Skin epidermis (tissue), 12 donors: ENCODE measurements at regions not wholly inside any gene's neighbourhood (a gene's known extent, or its start where the extent isn't known, plus 50 kb on each side); places are given as distances from the start of the nearest gene placed in this dataset.

ENCODE experiments used
- H3K27ac ChIP-seq, 21 experiments: fragments of 200-600 bp; sonication (generic) in 11 of 21; one replicate each; pipeline ENCODE4 v1.5.0; 2020; ENCODE audit warnings: mild to moderate bottlenecking in 3 of 21, inconsistent platforms in 2 of 21, moderate library complexity in 2 of 21
- H3K4me3 ChIP-seq, 7 experiments: fragments of 200-600 bp; sonication (generic) in 2 of 7; one replicate each; pipeline ENCODE4 v1.5.0; 2020; ENCODE audit warnings: inconsistent platforms in 2 of 7, mild to moderate bottlenecking in 2 of 7, moderate library complexity in 1 of 7

DNA sequence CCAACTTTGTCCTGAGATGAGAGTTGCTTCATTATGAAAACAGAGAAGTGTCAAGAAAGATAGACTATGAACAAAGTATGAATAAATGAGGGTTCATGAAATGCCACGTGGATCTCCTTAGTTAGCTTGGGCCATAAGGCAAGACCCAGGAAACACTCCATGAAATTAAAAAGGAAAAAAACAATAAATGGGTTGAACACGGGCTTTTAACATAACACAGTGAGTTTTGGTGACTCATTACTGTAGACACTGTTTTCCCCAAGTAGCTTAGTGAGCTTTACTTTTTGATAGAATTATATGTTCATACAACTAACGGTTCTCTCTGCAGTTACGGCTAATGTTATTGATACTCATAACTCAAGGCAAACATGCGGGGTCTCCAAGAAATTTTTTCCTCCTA, 265.0 kb downstream of the DHX15 start:
- Histone ChIP-seq H3K27ac (no peak overlapping the region), H3K4me3 (no peak overlapping the region)

DNA sequence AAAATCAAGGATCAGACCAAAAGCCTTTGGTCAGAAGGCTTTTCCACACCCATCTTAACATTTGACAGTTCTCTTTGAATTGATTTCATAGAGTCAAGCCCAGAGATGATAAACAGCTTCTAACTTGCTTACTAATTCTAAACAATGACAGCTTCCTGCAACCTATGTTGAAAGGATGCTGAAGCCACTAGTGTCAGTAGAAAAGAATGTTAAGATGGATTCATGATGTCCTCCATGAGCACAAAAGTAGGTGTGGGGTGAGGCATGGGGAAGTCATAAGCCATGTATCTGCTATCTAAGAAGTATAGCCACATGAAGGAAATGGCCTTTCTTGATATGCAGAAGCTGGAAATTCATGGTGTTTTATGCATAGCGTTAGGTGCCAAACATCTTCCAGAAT, 269.3 kb downstream of the DHX15 start:
- Histone ChIP-seq H3K4me3 (no peak overlapping the region), H3K27ac (no peak overlapping the region)

DNA sequence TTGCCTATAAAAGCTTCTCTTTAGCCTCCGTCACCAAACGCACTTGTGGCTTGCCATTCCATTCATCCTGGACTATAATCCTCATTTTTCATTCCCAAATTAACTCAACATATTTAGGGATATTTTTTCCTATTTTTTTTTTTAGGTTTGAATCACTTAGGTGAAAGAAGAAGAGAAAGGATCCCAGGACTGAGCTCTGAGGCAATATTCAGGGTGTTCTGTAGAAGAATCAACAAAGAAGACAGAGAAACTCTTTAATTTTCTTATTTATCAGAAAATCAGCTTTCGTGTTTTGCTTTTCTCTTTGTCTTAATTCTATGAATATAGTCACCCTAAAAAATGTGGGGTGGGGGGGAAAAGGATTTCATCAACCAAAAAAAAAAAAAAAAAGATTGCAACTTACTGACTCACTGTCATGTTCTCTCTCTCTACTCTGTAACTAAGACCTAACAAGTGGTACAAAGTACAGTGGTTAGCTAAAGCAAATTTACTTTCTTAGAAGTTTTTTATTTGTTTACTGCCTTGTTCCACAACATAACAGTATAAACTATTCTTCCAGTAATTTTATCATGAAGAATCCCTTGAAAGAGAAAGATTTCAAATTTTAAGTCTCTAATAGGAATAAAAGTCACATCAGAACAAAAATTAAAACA, 272.0 kb downstream of the DHX15 start:
- no peak overlapping the region for H3K27ac ChIP-seq
- no peak overlapping the region for H3K4me3 ChIP-seq

DNA sequence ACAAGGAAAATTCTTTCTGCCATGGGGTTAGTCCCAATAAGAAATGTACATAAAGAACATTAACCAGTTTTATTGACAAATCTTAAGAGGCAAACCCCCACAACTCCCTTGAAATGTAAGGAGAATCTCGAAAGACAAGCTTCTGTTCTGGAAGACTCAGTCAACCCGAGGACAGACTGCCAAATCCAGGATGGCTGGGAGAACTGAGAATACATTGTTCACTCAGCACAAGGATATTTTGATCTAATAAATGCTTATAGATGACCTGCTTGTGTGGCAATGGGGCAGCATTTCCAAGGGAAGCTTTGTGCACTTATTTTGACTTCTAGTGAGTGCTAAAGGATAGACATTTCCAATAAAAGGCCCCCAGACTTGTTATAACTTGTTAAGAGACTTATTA, 280.4 kb downstream of the DHX15 start:
- no peak overlapping the region for H3K4me3 ChIP-seq
- H3K27ac ChIP-seq: no peak overlapping the region

DNA sequence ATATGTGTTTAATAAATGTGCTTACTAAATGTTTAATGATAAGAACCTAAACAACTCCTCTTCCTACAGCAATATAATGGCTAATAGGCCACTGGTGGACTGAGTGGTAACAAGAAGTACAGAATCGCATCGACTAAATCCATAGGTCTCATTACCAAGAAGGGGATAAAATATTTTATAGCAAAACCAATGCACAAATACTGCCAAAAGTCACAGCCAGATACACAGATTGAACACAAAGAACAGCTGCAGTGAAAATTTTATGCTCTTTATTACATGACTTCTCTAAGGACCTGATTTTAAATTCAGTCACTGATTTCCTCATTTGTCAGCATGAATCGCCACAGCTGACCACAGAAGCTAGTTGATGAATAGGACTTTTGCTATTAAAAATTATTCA, 285.4 kb downstream of the DHX15 start:
- Histone ChIP-seq H3K4me3 (no peak overlapping the region), H3K27ac (no peak overlapping the region)

DNA sequence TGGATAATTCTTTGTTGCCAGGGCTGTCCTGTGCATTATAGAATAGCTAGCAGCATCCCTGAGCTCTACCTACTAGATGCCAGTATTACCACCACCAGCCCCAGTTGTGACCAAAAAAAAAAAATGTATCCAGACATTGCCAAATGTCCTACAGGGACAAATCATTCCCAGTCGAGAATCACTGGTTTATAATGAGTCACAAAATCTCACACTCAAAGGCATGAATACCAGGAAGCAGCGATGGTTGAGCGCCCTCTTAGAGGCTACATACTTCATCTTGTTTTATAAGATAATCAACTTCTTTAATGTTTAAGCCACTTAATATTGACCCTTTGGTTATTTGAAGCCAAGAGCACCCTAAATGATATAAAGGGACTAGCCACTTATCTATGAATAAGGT, 297.3 kb downstream of the DHX15 start:
- H3K4me3 ChIP-seq: no peak overlapping the region

DNA sequence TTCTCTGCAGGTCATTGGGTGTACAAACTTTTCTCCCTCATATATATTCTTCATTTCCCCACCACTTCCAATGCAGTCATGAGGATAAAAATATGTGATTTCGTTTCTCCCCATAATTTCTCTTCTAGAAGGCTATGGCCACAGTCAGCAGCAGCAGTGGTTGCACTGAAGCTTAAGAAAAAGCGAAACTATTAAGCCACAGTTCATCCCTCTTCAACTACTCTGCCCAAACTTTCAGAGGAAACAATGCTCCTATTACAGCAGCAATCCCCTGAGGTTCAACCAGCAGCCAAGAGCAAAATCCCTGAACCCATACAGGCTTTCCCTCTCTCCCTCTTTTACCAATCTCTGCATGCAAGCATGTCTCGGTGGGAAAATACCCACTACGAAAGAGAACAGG, 298.6 kb downstream of the DHX15 start:
- Histone ChIP-seq H3K4me3 (no peak overlapping the region), H3K27ac (no peak overlapping the region)

More for the DNA sequence above, 297.3 kb downstream of the DHX15 start:
- H3K27ac ChIP-seq: no peak overlapping the region

DNA sequence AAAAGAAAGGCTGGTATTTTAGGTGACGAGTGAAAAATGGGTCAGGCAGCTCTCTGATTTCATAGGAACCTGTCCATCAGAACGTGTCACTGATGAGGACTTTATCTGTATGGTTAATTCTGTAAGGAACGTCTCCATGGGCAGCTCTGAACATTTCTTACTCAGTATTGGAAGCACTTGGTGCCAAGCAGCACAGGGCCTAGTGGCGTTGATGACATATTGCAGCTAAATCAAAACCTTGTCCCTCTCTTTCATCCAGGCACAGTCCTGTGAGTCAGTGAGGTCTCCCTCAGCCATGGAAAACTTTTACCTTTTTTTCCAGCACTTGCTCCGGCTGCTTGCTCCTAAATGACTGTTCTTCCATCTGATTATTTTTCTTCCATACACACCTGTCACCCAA, 301.9 kb downstream of the DHX15 start:
- Histone ChIP-seq H3K27ac (no peak overlapping the region), H3K4me3 (no peak overlapping the region)

DNA sequence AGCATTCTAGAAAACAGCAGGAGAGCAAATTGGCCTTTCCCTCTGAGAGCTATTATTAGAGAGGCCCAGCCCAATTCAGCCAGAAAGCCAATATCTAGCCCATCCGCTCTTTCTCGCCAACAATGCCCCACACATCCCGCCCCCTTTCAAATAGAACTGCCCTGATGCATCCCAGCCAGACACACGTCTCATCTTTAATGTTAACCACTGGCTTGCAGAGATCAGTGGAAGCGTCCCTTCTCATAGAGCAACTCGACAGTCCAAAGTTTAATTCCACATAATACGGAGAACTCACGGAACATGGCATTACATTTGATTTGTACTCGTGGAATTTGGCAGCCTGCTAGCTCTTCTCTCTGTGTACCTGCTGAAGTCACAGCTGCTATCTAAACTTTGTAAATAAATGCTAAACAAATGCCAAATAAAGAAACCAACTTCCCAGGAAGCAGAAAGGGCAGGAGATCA, 304.4 kb downstream of the DHX15 start:
- Histone ChIP-seq H3K4me3 (no peak overlapping the region), H3K27ac (no peak overlapping the region)

DNA sequence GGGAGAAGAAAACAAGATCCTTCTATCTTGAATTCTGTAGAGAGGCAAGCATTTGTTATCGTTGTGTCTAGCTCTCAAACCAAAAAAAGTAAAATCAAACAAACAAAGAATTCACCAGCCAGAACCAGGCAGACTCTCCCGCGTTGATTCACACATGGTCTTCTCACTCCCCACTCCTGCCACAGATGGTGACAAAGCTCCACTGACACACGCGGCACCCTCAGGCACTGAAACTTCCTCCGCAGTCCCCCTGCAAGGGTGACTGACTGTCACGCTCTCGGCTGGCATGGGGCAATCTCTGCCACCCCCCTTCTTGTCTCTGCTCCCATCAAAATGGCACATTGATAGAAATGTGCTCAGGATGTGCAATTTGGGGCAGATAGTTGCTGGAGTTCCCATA, 304.9 kb downstream of the DHX15 start:
- Histone ChIP-seq H3K4me3 (no peak overlapping the region), H3K27ac (no peak overlapping the region)

DNA sequence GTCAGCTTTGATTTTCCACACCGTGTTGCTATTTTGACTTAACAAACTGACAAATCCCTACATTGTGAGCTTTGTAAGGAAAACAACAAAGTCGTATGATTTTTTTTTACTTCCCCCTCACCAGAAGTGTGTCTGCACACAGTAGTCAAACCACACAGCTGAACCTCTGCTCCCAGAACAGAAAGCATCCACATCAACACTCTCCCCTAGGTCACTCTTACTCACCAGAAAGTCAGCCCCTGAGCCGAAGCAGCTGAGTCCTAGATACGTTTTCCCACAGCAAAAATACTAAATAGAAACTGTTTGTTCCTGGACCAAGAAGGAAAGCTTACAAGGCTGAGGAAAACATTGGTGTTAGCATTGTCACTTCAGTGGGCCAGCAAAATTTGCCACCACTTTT, 305.7 kb downstream of the DHX15 start:
- Histone ChIP-seq H3K27ac (no peak overlapping the region), H3K4me3 (no peak overlapping the region)

DNA sequence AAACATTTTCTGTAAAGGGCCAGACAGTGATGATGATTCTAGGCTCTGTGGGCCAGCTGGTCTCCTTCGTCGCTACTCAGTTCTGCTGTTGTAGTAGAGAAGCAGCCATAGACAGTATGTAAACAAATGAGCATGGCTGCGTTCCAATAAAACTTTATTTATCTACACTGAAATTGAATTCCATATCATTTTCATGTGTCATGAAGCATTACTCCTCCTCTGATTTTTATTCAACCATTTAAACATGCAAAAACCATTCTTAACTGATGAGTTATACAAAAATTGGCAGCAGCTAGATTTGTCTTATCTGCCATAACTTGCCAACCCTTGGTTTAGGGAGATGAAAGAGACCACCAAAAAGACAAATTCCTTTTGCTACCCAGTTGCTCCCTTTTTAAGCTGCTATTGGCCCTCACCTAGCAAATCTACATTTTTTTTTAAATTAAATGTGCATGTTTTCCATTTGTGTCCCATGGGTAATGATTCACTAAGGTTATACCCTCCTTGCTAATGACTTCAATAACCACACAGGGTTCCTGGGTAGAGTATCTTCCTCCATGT, 309.9 kb downstream of the DHX15 start:
- no peak overlapping the region for H3K27ac ChIP-seq
- H3K4me3 ChIP-seq: no peak overlapping the region

DNA sequence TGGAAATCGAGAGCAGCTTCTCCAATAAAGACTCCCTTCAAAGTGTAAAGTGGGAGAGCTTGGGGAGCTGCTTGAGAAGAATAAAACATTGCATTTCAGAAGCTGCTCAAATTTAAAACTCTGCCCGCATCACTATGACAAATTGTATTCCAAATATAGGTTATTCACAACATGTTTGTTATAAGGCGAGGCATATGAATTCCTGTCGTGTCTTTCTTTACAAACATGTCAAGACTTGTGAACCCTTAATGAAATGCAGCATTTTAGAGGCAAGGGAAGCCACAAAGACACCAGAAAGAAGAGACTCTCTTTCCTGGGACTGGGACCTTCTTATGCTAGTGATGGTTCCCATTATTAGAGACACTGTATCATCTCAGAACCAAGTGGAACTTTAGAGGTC, 311.2 kb downstream of the DHX15 start:
- Histone ChIP-seq H3K4me3 (no peak overlapping the region), H3K27ac (no peak overlapping the region)

DNA sequence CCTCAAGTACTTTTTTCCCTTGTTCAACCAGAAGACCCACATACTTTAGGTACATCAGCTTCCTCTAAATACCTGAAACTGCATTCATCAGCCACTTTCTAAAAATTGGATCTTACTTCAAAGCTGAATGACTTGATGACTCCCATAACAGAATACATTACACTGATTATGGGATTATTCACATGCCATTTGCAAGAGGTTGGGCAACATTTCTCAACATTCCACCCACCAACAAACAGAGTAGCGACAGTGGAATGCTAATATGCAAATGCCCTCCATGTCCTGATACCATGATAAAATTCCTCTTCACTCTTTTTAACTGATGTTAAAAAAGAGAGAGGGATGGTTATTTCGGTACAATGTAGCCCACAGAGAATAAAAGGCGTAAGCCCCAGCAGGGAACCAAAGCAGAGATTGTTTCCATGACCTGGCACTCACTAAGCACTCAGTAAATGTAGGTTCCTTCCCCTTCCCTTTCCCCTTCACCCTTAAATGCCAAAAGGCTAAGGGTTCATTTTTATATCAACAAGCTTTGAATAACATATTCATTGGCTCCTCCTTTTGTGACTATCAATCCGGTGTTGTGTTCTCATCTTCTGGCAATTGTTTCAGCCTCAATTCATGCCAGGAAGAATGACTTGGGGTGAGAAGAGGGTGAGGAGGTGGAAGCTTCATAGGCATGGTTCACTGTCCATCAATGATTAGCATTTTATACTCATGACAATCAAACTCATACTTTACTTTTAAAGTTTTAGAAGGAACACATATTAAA, 317.2 kb downstream of the DHX15 start:
- H3K27ac ChIP-seq: no peak overlapping the region
- no peak overlapping the region for H3K4me3 ChIP-seq

DNA sequence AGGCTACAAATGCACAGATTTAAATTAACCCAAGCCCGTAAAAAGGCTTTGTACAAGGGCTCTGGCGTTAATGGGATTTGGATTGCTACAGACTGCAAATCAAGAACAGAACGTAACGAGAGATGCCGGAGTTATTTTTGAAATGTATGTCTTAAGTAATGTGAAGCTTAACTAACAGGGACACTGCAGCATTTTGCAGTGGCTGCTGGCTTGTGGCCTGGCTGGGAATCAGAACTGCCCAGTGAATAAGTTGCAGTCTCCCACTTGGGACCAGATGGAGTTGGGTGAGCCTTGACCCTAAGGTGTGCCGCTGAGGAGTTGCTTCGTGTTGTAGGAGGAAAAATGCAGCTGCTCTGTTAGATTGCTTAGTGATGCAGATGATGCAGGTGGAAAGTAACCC, 318.4 kb downstream of the DHX15 start:
- Histone ChIP-seq H3K4me3 (no peak overlapping the region), H3K27ac (no peak overlapping the region)

DNA sequence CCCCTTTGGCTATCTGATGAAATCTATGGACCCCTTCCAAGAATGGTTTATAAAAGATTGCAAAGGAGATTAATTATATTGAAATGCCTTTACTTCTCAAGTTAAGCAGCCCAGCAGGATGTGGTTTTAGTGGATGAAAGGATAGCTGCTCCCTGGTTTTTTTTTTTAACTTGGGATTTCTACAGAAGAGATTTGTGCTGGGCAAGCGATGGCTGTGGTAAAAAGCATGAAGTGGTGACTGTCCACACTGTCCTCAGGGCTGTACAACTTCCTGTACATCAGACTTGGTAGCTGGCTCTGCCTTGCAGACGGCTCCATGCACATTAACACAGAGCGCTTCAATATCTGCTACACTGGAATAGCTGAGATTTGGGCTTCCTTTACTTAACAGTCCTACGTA, 321.7 kb downstream of the DHX15 start:
- Histone ChIP-seq H3K4me3 (no peak overlapping the region), H3K27ac (no peak overlapping the region)

DNA sequence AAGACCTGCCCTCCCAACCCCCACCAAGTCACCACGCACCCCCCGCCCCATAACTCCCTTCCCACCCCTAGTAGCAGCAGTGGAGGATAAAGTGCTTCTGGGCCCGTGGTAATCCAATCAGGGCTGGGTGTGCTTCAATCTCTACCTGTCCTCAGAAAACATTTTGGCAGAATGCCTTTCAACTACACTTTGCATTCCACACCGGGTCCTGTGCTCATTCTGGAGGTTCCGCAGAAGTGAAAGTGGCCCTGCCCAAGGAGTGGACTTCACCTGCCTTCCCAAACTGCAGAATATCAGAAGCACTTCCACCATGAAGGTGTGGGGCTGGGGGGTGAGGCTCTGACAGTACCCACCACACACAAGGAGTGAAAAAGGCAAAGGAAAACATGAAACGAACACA, 322.3 kb downstream of the DHX15 start:
- H3K4me3 ChIP-seq: no peak overlapping the region
- H3K27ac ChIP-seq: no peak overlapping the region

DNA sequence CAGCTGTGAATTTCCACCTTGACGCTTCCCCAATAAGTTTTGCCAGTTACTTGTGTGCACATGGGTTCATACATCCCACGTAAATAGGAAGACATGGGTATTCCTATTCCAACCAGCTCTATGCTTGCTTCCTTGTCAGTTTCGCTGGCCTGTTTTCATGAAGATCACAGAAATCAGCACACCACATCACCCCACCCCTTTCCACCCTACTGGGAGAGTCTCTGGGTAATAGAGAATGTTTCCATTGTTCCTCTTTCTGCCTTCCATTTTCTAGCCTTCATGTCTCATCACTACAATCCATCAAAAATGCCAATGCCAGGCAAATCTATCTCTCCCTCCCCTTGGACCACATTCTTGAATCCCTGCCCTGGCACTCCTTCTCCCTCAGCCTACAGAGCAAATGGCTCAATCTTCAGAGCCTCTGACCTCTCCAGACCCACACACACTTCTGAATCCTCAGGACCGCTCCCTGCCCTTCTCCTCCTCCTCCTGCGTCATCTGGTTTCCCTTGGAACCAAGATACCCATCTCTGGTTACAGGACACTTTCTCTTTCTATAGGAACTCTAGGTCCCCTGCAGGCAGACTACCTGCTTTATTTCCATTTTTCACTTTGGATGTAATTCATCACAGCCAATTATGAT, 323.3 kb downstream of the DHX15 start:
- no peak overlapping the region for H3K4me3 ChIP-seq
- H3K27ac ChIP-seq: no peak overlapping the region

DNA sequence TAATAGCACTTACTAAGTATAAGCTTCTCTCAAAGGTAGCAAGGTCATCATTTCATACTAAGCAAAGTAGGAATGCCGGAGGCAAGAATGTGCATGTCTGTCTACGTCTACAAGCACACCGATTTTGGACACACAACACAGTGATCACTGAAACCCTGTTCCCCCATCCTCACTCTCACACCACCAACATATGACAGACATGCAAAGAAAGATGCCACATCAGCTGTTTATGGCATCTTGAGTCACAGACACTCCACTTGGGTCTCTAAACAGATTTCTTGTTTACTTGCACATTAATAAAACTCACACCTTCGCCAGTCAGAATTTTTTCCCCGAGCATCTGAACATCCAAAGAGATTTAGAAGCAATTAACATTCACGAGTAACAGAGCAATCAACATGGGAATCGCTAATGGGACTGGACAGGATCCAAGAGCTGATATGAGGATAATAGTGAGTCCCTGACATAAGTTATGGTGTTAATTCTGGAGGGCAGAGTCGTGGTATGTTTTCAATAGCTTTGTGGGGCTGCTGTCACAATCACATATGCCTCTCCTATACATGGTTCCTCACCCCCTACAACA, 324.1 kb downstream of the DHX15 start:
- no peak overlapping the region for H3K27ac ChIP-seq
- no peak overlapping the region for H3K4me3 ChIP-seq

DNA sequence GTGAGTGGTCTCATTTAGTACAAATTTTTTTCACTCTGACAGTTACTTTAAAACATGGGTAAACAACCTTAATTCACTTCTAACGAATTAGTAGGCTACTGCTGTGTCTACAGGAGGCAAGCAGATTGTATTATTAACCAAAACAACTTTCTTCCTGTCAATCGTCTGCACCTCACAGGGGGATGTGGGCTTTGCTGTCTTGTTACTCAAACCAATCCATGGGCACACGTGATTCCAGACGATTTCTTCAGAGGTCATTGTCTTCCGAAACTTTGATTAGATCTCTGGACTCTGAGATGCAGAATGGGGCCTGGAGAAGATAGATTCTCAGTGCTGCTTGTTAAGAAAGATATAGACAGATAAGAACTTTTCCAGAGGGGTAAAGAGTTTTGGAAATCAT, 327.8 kb downstream of the DHX15 start:
- H3K4me3 ChIP-seq: no peak overlapping the region
- no peak overlapping the region for H3K27ac ChIP-seq

DNA sequence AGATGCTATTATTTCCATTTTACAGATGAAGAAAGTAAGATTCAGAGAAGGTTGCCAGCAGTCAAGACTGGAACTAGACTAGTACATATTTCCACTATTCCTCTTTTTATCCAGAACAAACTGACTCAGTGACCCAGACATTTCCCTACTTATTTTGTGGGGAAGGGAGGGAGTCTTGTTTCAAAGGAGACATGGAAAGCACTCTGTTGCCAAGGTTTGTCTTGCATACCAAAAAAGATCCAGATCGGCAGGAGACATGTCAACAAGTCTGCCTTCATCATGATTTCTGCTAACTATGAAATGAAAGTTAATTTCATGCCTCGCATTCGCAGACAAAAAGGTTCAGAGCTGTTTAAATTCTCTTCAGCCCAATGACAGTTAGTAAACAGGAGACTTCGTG, 328.3 kb downstream of the DHX15 start:
- Histone ChIP-seq H3K4me3 (no peak overlapping the region), H3K27ac (no peak overlapping the region)
